Loucy (cell line): ENCODE measurements at regions not wholly inside any gene's neighbourhood (a gene's known extent, or its start where the extent isn't known, plus 50 kb on each side); places are given as distances from the start of the nearest gene placed in this dataset.

Source experiments
- H2AFZ ChIP-seq: fragments of 200-600 bp; sonication (generic); 2 replicates; pipeline ENCODE4 v1.6.0; 2016; ENCODE audit warnings: antibody characterized with exemption, mild to moderate bottlenecking, low read length, moderate library complexity
- H3F3A ChIP-seq: fragments of 200-600 bp; 2 replicates; pipeline ENCODE4 v1.6.0; 2016; ENCODE audit warnings: antibody characterized with exemption, low read depth, mild to moderate bottlenecking
- H3K27me3 ChIP-seq: fragments of 200-600 bp; sonication (generic); 2 replicates; pipeline ENCODE4 v1.6.1; 2014; ENCODE audit warnings: low read length, mild to moderate bottlenecking; ENCODE audit not compliant: insufficient read depth, poor library complexity, severe bottlenecking
- H3K36me3 ChIP-seq: fragments of 200-600 bp; sonication (generic); 2 replicates; pipeline ENCODE4 v1.6.1; 2016; ENCODE audit warnings: low read length; ENCODE audit not compliant: insufficient read depth
- H3K4me1 ChIP-seq: fragments of 200-600 bp; sonication (generic); 2 replicates; pipeline ENCODE4 v1.5.1; 2014; ENCODE audit warnings: low read length, mild to moderate bottlenecking; ENCODE audit not compliant: insufficient read depth, poor library complexity, severe bottlenecking
- H3K4me2 ChIP-seq: fragments of 200-600 bp; sonication (generic); 2 replicates; pipeline ENCODE4 v1.6.0; 2014; ENCODE audit warnings: antibody characterized with exemption, low read length, low read depth, mild to moderate bottlenecking; ENCODE audit not compliant: poor library complexity, severe bottlenecking
- H3K4me3 ChIP-seq: fragments of 200-600 bp; sonication (generic); 2 replicates; pipeline ENCODE4 v1.5.1; 2014; ENCODE audit warnings: low read length, mild to moderate bottlenecking, mixed read lengths; ENCODE audit not compliant: poor library complexity, severe bottlenecking
- H3K79me2 ChIP-seq: fragments of 200-600 bp; sonication (generic); 2 replicates; pipeline ENCODE4 v1.6.1; 2014; ENCODE audit warnings: low read length; ENCODE audit not compliant: insufficient read depth
- H3K9ac ChIP-seq: fragments of 200-600 bp; sonication (generic); 2 replicates; pipeline ENCODE4 v1.6.0; 2014; ENCODE audit warnings: mild to moderate bottlenecking, low read depth, low read length, moderate library complexity; ENCODE audit not compliant: poor library complexity, severe bottlenecking
- H3K9me2 ChIP-seq: fragments of 200-600 bp; sonication (generic); replicated peaks from 2 replicates; pipeline ENCODE4 v1.6.1; 2016; ENCODE audit warnings: low read depth, low read length, mixed read lengths
- H3K9me3 ChIP-seq: fragments of 200-600 bp; sonication (generic); 2 replicates; pipeline ENCODE4 v1.6.1; 2014; ENCODE audit warnings: mild to moderate bottlenecking, antibody characterized with exemption, low read length, low read depth; ENCODE audit not compliant: insufficient read depth
- H4K20me1 ChIP-seq: fragments of 200-600 bp; sonication (generic); 2 replicates; pipeline ENCODE4 v1.6.0; 2014; ENCODE audit warnings: antibody characterized with exemption, low read length, mild to moderate bottlenecking; ENCODE audit not compliant: insufficient read depth, poor library complexity, severe bottlenecking
- CTCF ChIP-seq: fragments of 200-600 bp; sonication (generic); conservative IDR thresholded peaks from 2 replicates; pipeline ENCODE4 v1.5.1; 2014; ENCODE audit warnings: mild to moderate bottlenecking, antibody characterized with exemption, low read length
- EZH2phosphoT487 ChIP-seq: fragments of 200-600 bp; IDR thresholded peaks from 2 replicates; pipeline ENCODE4 v1.6.1; 2018; ENCODE audit warnings: antibody characterized with exemption, mild to moderate bottlenecking, moderate library complexity, borderline replicate concordance

- Histone ChIP-seq H3K27me3 (no peaks in the 10 kb centered on the region), H3K9me2 (no peaks in the 10 kb centered on the region), H3K9me3 (no peaks in the 10 kb centered on the region), H3K36me3 (no peaks in the 10 kb centered on the region), H3K4me1 (no peaks in the 10 kb centered on the region), H2AFZ (no peak overlapping the region), H3K4me3 (no peak overlapping the region), H4K20me1 (no peaks in the 10 kb centered on the region), H3K9ac (no peak overlapping the region), H3F3A (no peaks in the 10 kb centered on the region), H3K4me2 (no peak overlapping the region), H3K79me2 (no peaks in the 10 kb centered on the region)
- no peak for TF ChIP-seq CTCF
- TF ChIP-seq EZH2phosphoT487: no peak
Observed at GRCh38 chr4:156553659-156554058, 417.9 kb downstream of the PDGFC start.

- TF ChIP-seq CTCF: no peak
- no peak for TF ChIP-seq EZH2phosphoT487
- Histone ChIP-seq H3K79me2 (no peaks in the 10 kb centered on the region), H3K4me1 (no peaks in the 10 kb centered on the region), H3F3A (no peaks in the 10 kb centered on the region), H3K4me3 (no peak overlapping the region), H3K9me3 (no peaks in the 10 kb centered on the region), H4K20me1 (no peaks in the 10 kb centered on the region), H3K27me3 (no peaks in the 10 kb centered on the region), H3K4me2 (no peak overlapping the region), H3K9me2 (no peaks in the 10 kb centered on the region), H3K9ac (no peak overlapping the region), H2AFZ (no peak overlapping the region), H3K36me3 (no peaks in the 10 kb centered on the region)
Observed at GRCh38 chr4:156547891-156548290, 423.7 kb downstream of the PDGFC start.

DNA sequence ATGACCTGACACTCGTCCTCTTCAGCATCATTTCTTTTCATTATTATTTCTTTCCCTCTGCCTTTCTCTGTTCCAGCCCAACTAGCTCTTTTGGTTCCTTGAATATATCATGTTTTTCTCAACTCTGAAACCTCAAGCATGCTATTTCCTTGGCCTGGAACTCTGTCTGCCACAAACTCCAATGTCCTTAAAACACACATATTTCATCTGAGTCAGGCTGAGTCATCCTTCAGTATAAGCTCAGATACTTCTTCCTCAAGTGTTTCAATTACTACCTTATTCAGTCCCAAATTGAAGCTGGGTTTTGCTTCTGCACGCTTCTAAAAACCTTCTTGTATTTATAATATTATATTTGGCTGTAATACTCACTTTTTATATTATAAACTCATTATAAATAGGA is 424.2 kb downstream of the PDGFC start:
- Histone ChIP-seq H3K9ac (no peak overlapping the region), H3K27me3 (no peaks in the 10 kb centered on the region), H4K20me1 (no peaks in the 10 kb centered on the region), H3K79me2 (no peaks in the 10 kb centered on the region), H3K4me2 (no peak overlapping the region), H3K9me2 (no peaks in the 10 kb centered on the region), H3K36me3 (no peaks in the 10 kb centered on the region), H3K4me3 (no peak overlapping the region), H3F3A (no peaks in the 10 kb centered on the region), H3K4me1 (no peaks in the 10 kb centered on the region), H3K9me3 (no peaks in the 10 kb centered on the region), H2AFZ (no peak overlapping the region)
- no peak for TF ChIP-seq EZH2phosphoT487
- TF ChIP-seq CTCF: no peak
